ENCODE measurements at regions not wholly inside any gene's neighbourhood (a gene's known extent, or its start where the extent isn't known, plus 50 kb on each side); places are given as distances from the start of the nearest gene placed in this dataset.

DNA sequence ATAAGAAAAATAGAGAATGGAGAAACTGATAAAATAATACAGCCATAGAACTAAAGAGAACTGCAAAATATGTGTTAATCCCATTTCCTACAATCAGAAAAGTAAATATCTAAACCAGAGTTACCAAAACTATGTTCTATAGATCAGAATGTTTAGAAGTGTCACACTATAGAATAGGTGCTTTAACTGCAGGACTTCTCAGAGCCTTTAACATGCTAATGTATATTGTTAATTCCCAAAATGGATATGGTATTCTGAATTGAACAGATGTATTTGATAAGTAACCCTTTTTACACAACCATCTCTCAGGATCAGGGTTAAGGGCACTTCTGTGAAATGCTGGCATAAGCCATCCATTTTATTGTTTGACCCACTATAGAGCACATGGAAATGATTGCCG lies 200.3 kb downstream of the SHOX2 start:
- TF ChIP-seq, protein P1, sequence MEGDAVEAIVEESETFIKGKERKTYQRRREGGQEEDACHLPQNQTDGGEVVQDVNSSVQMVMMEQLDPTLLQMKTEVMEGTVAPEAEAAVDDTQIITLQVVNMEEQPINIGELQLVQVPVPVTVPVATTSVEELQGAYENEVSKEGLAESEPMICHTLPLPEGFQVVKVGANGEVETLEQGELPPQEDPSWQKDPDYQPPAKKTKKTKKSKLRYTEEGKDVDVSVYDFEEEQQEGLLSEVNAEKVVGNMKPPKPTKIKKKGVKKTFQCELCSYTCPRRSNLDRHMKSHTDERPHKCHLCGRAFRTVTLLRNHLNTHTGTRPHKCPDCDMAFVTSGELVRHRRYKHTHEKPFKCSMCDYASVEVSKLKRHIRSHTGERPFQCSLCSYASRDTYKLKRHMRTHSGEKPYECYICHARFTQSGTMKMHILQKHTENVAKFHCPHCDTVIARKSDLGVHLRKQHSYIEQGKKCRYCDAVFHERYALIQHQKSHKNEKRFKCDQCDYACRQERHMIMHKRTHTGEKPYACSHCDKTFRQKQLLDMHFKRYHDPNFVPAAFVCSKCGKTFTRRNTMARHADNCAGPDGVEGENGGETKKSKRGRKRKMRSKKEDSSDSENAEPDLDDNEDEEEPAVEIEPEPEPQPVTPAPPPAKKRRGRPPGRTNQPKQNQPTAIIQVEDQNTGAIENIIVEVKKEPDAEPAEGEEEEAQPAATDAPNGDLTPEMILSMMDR (IDR thresholded peaks at IDR 0.05; ENCODE audit: borderline replicate concordance, extremely low read depth, low read length, poor library complexity, severe bottlenecking), result no peak
- no peak for TF ChIP-seq EZH2 (IDR thresholded peaks at IDR 0.05; ENCODE audit: borderline replicate concordance, low read depth, low read length, severe bottlenecking)
